Gastroesophageal sphincter (tissue), 4 donors: ENCODE measurements at regions not wholly inside any gene's neighbourhood (a gene's known extent, or its start where the extent isn't known, plus 50 kb on each side); places are given as distances from the start of the nearest gene placed in this dataset.

ENCODE experiments used
- ATAC-seq: fragments of 150-250 bp; one replicate; pipeline ENCODE4 v1.9.1; 2016; ENCODE audit warnings: mild to moderate bottlenecking, moderate library complexity
- H3K27ac ChIP-seq, 4 donors: fragments of 200-600 bp; sonication (generic) in 3 of 4; 1 replicate in 3 of 4; 2 replicates in 1 of 4; pipeline ENCODE4 v1.5.1; 2016 to 2019
- H3K27me3 ChIP-seq: fragments of 200-600 bp; sonication (generic); one replicate; pipeline ENCODE4 v1.5.1; 2019
- H3K36me3 ChIP-seq, 2 donors: fragments of 200-600 bp; sonication (generic); one replicate each; pipeline ENCODE4 v1.5.1; 2019; ENCODE audit warnings: control low read depth in 1 of 2
- H3K4me1 ChIP-seq, 3 donors: fragments of 200-600 bp; sonication (generic); 1 replicate in 2 of 3; 2 replicates in 1 of 3; pipeline ENCODE4 v1.5.1; 2016 to 2019; ENCODE audit warnings: control low read depth in 2 of 3
- H3K4me3 ChIP-seq, 2 donors: fragments of 200-600 bp; sonication (generic); one replicate each; pipeline ENCODE4 v1.5.1; 2019; ENCODE audit warnings: mild to moderate bottlenecking in 1 of 2, moderate library complexity in 1 of 2
- H3K9me3 ChIP-seq, 3 donors: fragments of 200-600 bp; sonication (generic); one replicate each; pipeline ENCODE4 v1.5.1; 2017 to 2019; ENCODE audit warnings: control low read depth in 2 of 3
- EP300 ChIP-seq: sonication (generic); formaldehyde crosslinking; IDR thresholded peaks from one replicate; pipeline ENCODE4 v1.6.1; 2017; ENCODE audit warnings: antibody characterized with exemption, mild to moderate bottlenecking
- POLR2A ChIP-seq, 2 donors: fragments of 450-650 bp; IDR thresholded peaks; one replicate each; pipeline ENCODE4 v1.6.1; 2017; ENCODE audit warnings: antibody characterized with exemption in 2 of 2, mild to moderate bottlenecking in 2 of 2, moderate library complexity in 1 of 2
- POLR2AphosphoS5 ChIP-seq: sonication (generic); formaldehyde crosslinking; IDR thresholded peaks from one replicate; pipeline ENCODE4 v1.6.1; 2017; ENCODE audit warnings: antibody characterized with exemption
- WGBS, 2 donors: methylation state at CpG; one replicate each; pipeline ENCODE4 v1.1.5; 2018; ENCODE audit warnings: low coverage in 1 of 2; 5-methylcytosine and 5-hydroxymethylcytosine counted together
- TF ChIP-seq, protein P1 (sequence below), 4 experiments: fragments of 200-600 bp in 2 of 4; fragments of 450-650 bp in 2 of 4; sonication (generic) in 1 of 4; IDR thresholded peaks; one replicate each; pipeline ENCODE4 v1.5.1; 2017 to 2019; ENCODE audit warnings: antibody characterized with exemption in 4 of 4, mild to moderate bottlenecking in 2 of 4, moderate library complexity in 2 of 4

DNA sequence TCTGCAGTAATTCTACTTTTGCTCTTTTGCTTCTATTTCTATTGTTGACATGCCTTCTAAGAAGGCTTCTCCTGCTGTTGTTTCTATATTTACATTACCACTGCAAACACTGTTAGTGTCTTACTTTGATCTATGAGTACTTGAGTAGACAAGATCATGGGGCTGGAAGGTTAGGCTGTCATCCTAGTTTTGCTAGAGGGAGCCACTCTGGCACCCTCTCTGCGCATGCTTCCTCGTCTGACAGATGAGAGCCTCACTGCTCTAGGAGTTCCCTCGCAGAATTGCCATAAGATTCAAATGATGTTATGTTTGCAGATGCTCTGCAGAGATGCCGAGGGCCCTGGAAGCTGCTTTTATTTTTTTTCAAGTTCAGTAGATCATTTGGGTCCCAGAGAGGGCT, 185.6 kb downstream of the RNF144A start:
- 80 to 98% methylated on average over 1 to 4 of the region's 4 CpGs for WGBS, 2 donors
- no peak for TF ChIP-seq POLR2A (IDR thresholded peaks at IDR 0.05)
- TF ChIP-seq EP300 = no peak
- no peak for TF ChIP-seq POLR2AphosphoS5
- TF ChIP-seq, protein P1, sequence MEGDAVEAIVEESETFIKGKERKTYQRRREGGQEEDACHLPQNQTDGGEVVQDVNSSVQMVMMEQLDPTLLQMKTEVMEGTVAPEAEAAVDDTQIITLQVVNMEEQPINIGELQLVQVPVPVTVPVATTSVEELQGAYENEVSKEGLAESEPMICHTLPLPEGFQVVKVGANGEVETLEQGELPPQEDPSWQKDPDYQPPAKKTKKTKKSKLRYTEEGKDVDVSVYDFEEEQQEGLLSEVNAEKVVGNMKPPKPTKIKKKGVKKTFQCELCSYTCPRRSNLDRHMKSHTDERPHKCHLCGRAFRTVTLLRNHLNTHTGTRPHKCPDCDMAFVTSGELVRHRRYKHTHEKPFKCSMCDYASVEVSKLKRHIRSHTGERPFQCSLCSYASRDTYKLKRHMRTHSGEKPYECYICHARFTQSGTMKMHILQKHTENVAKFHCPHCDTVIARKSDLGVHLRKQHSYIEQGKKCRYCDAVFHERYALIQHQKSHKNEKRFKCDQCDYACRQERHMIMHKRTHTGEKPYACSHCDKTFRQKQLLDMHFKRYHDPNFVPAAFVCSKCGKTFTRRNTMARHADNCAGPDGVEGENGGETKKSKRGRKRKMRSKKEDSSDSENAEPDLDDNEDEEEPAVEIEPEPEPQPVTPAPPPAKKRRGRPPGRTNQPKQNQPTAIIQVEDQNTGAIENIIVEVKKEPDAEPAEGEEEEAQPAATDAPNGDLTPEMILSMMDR (IDR thresholded peaks at IDR 0.05) = no peak
- Histone ChIP-seq H3K36me3 (no peaks in the 10 kb centered on the region), H3K4me1 (no peaks in the 10 kb centered on the region), H3K9me3 (no peaks in the 10 kb centered on the region), H3K4me3 (no peak overlapping the region), H3K27ac (no peak overlapping the region), H3K27me3 (no peaks in the 10 kb centered on the region)
- ATAC-seq = no peak

DNA sequence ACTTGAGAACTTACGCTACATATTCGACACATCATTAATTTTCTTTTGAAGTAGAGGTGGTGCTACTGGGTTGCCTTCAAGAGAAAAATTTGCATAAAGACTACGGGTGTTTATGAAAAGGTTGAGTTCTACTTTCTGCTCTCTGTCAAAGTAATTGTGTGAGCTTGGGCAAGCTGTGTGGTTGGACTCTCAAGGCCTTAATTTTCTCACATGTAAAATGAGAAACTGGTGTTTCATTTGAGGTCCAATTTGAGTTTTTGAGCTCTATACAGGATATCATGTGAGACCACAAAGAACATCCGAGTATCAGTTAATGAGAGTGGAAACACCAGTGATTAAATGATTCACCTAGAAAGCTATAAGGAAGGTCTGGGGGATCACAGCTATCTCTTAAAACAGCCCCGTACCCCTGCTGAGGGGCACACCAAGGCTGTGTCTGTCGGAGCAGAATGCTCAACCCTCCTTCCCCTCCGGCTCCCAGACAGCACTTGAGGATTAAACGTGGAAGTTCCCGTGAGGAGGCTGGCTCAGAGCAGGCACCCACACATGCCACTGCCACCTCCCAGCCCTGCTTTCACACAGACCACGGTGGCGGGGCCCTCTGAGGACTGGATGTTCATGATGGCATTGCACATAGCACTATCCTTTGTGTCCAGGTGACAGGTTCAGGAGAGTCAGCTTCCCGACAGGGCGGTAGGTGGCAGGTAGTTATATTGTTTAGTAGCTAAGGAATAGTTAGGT, 191.8 kb downstream of the RNF144A start:
- Histone ChIP-seq H3K4me1 (no peaks in the 10 kb centered on the region), H3K9me3 (peaks cover 0 to 3% (median 0%) of the 10 kb centered on the region in 3 donors), H3K27me3 (no peaks in the 10 kb centered on the region), H3K36me3 (no peaks in the 10 kb centered on the region), H3K4me3 (no peak overlapping the region), H3K27ac (no peak overlapping the region)
- no peak for ATAC-seq
- WGBS, 2 donors = 93 to 97% methylated on average over 4 to 6 of the region's 13 CpGs
- TF ChIP-seq POLR2A (IDR thresholded peaks at IDR 0.05) (no peak), POLR2AphosphoS5 (no peak), EP300 (no peak)
- TF ChIP-seq, protein P1 (IDR thresholded peaks at IDR 0.05) = no peak

DNA sequence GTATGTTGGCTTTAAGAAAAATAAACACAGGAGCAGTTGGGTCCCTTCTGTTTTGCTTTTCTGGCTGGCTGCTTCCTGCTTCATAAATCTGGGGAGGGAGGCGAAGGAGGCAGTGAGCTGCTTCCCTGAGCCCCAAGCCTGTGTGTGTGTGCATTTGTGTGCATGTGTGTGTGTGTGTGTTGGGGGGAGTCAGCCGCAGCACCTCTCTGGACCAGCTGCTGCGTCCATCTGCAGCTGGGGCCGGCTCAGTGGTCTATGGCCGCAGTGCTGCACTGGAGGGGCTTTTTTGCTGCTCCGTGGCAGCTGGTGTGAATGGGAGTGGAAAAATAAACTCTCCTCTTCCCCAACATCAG, 192.3 kb downstream of the RNF144A start:
- H3K4me1 ChIP-seq = no peaks in the 10 kb centered on the region
- TF ChIP-seq EP300 = no peak
- no peak for TF ChIP-seq POLR2AphosphoS5
- TF ChIP-seq POLR2A (IDR thresholded peaks at IDR 0.05) = no peak
- TF ChIP-seq, protein P1 (IDR thresholded peaks at IDR 0.05) = no peak
- H3K36me3 ChIP-seq = no peaks in the 10 kb centered on the region
- H3K27me3 ChIP-seq = no peaks in the 10 kb centered on the region
- no peak overlapping the region for H3K27ac ChIP-seq
- no peak for ATAC-seq
- no peak overlapping the region for H3K4me3 ChIP-seq
- WGBS, 2 donors = 83 to 94% methylated on average over 2 to 3 of the region's 6 CpGs
- H3K9me3 ChIP-seq = peaks cover 0 to 9% (median 0%) of the 10 kb centered on the region in 3 donors

DNA sequence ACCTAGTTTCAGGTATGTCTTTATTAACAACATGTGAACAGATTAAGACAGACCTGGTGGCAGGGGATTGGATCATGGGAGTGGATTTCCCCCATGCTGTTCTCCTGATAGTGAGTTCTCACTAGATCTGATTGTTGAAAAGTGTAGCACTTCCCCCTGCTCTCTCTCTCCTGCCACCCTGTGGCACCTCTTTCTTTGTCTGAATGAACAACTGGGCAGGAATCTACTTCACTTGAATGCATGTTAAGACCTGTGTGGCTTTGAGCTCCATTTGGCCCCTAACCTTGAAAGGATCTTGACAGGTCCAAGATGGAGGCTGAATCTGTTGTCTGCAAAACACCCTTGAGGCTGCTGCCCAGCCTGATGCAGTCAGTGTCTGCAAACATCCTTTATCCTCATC, 194.4 kb downstream of the RNF144A start:
- Histone ChIP-seq H3K36me3 (no peaks in the 10 kb centered on the region), H3K9me3 (peaks cover 0 to 14% (median 0%) of the 10 kb centered on the region in 3 donors), H3K27ac (no peak overlapping the region), H3K4me3 (no peak overlapping the region), H3K27me3 (no peaks in the 10 kb centered on the region), H3K4me1 (no peaks in the 10 kb centered on the region)
- TF ChIP-seq POLR2A (IDR thresholded peaks at IDR 0.05) (no peak), POLR2AphosphoS5 (no peak), EP300 (no peak)
- TF ChIP-seq, protein P1 (IDR thresholded peaks at IDR 0.05) = no peak
- ATAC-seq = no peak

DNA sequence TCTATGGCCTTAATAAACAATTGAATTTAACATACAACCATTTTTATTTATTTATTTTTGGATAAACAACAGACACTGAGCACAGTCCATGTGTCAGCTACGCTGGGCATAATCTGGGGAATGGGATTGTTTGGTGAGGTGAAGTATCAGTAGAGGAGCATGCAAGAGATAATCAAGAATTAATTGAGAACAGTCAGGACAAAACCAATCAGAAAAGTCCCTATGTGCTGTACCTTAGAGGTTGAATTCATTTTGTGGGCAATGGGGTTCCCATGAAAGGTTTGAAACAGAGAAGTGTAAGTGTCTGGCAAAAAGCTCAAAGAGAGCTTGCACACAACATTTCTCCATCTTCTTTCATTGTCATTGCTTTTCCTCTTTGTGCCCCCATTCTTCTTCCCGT, 198.2 kb downstream of the RNF144A start:
- TF ChIP-seq EP300 (no peak), POLR2A (IDR thresholded peaks at IDR 0.05) (no peak)
- ATAC-seq = no peak
- Histone ChIP-seq H3K27me3 (no peaks in the 10 kb centered on the region), H3K9me3 (peaks cover 0 to 14% (median 0%) of the 10 kb centered on the region in 3 donors), H3K4me1 (no peaks in the 10 kb centered on the region), H3K4me3 (no peak overlapping the region), H3K27ac (no peak overlapping the region), H3K36me3 (no peaks in the 10 kb centered on the region)
- WGBS, 2 donors = 50 to 60% methylated on average over 2 of the region's 2 CpGs
